ENCODE measurements at regions not wholly inside any gene's neighbourhood (a gene's known extent, or its start where the extent isn't known, plus 50 kb on each side); places are given as distances from the start of the nearest gene placed in this dataset.

DNA sequence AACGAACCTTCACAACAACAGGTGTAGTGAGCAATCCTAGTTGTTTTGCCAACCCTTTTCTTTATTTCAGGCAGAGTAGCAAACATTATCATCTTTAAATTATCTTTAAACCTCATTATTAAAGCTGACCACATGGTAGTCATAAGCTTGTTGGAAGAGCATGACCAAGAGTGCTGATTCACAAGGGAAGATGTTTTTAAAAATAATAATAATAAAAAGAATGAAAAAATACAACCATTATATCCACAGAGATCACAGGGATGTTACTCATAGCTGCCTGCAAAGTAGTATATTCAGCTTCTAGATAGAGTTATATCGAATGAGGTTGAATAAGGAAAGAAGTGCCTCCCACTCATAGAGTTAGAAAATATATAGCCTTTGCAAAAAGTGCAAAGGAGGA lies 101.0 kb upstream of the FLRT2 start:
- CTCF ChIA-PET: no interaction called here
- no peaks in the 10 kb centered on the region for H3K4me1 Mint-ChIP-seq
- TF ChIP-seq CREM (CRISPR knock-in tag; IDR thresholded peaks at IDR 0.05): no peak
- TF ChIP-seq CREB1 (CRISPR knock-in tag; IDR thresholded peaks at IDR 0.05): no peak
- TF ChIP-seq ZNF317 (CRISPR knock-in tag; IDR thresholded peaks at IDR 0.05; ENCODE audit: borderline replicate concordance, low read depth): no peak
- no peak for TF ChIP-seq RELA (CRISPR knock-in tag; IDR thresholded peaks at IDR 0.05; ENCODE audit: borderline replicate concordance)
- TF ChIP-seq, protein P1, sequence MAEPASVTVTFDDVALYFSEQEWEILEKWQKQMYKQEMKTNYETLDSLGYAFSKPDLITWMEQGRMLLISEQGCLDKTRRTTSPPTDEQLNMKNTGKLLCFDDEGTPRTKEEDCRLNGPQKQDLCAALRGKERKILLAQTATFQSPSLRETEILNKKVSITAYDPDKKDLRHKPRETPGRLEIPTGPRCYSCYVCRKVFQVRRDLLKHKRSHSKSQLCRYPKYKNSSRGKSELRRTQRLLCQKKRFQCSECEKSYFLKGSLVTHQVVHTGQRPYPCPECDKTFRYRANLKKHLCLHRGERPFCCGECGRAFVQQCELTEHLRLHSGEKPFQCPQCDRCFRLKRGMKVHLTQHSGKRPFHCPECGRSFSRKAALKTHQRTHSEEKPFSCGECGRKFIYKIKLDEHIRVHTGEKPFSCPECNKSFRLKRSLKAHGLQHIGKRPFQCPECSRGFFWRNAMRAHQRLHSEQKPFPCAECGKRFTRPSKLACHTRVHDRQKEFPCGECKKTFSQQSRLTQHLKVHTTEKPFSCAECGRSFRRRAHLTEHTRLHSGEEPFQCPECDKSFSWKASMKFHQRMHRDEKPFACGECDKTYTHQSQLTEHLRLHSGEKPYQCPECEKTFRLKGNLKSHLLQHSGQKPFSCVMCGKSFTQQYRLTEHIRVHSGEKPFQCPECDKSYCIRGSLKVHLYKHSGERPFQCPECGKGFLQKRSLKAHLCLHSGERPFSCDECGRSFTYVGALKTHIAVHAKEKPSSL (CRISPR knock-in tag; conservative IDR thresholded peaks at IDR 0.05): no peak
- no peak for TF ChIP-seq OVOL2 (CRISPR knock-in tag; IDR thresholded peaks at IDR 0.05; ENCODE audit: borderline replicate concordance)
- no peak for TF ChIP-seq ZNF219 (CRISPR knock-in tag; IDR thresholded peaks at IDR 0.05; ENCODE audit: borderline replicate concordance)
- TF ChIP-seq, protein P2, sequence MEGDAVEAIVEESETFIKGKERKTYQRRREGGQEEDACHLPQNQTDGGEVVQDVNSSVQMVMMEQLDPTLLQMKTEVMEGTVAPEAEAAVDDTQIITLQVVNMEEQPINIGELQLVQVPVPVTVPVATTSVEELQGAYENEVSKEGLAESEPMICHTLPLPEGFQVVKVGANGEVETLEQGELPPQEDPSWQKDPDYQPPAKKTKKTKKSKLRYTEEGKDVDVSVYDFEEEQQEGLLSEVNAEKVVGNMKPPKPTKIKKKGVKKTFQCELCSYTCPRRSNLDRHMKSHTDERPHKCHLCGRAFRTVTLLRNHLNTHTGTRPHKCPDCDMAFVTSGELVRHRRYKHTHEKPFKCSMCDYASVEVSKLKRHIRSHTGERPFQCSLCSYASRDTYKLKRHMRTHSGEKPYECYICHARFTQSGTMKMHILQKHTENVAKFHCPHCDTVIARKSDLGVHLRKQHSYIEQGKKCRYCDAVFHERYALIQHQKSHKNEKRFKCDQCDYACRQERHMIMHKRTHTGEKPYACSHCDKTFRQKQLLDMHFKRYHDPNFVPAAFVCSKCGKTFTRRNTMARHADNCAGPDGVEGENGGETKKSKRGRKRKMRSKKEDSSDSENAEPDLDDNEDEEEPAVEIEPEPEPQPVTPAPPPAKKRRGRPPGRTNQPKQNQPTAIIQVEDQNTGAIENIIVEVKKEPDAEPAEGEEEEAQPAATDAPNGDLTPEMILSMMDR (IDR thresholded peaks at IDR 0.05): no peak
- TF ChIP-seq ZNF263 (CRISPR knock-in tag; IDR thresholded peaks at IDR 0.05; ENCODE audit: low read depth): no peak
- TF ChIP-seq ZNF512 (CRISPR knock-in tag; IDR thresholded peaks at IDR 0.05; ENCODE audit: borderline replicate concordance): no peak
- POLR2A ChIA-PET: interaction anchor here (0.6 kb wide), 1 partner anchor 728 kb away, joined by 3 read pairs; no protein-coding TSS in a partner anchor
- ATAC-seq: no peak
- peaks cover 21% of the 10 kb centered on the region for H3K9me3 Mint-ChIP-seq
- H3K27me3 Mint-ChIP-seq (ENCODE audit: low read depth): no peaks in the 10 kb centered on the region
- DNase-seq (ENCODE audit: low spot score): no peak
- H3K4me3 Mint-ChIP-seq: no peak overlapping the region
- no peak overlapping the region for H3K27ac Mint-ChIP-seq
- H3K36me3 Mint-ChIP-seq: peaks cover 8% of the 10 kb centered on the region

DNA sequence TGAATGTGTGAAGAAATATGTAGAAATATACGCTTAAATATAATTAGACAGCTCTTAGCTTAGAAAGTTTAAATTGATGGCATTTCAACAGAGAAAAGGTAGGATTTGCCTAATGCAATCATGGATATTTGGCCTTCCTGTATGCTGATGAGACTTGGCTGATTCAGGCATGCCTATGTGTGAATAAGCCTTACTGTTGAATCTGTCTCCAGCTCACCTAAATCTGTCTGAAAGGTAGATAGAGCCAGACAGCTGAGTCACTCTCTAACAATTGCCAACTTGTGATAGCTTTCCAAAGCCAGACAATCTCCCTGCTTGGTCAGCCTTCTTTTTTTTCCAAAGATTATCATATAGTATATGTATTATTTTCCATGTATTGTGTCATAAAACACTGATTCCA lies 92.8 kb upstream of the FLRT2 start:
- Mint-ChIP-seq H3K27me3 (ENCODE audit: low read depth) (no peaks in the 10 kb centered on the region), H3K4me3 (no peak overlapping the region), H3K36me3 (no peaks in the 10 kb centered on the region; the same call in 1 of the 2 replicates), H3K9me3 (peaks cover 14% of the 10 kb centered on the region; the same call in 1 of the 2 replicates), H3K27ac (no peak overlapping the region), H3K4me1 (no peaks in the 10 kb centered on the region)
- ChIA-PET POLR2A (no interaction called here), CTCF (interaction anchor here (1.5 kb wide), 1 partner anchor 11 kb away, joined by 3 read pairs; no protein-coding TSS in a partner anchor)
- ATAC-seq (no peak), DNase-seq (ENCODE audit: low spot score) (no peak)
- TF ChIP-seq USF1 (CRISPR knock-in tag; IDR thresholded peaks at IDR 0.05) (no peak), TP53 (CRISPR knock-in tag; IDR thresholded peaks at IDR 0.05) (no peak), CREM (CRISPR knock-in tag; IDR thresholded peaks at IDR 0.05) (no peak), ZNF138 (CRISPR knock-in tag; conservative IDR thresholded peaks at IDR 0.05) (no peak), SP1 (CRISPR knock-in tag; conservative IDR thresholded peaks at IDR 0.05) (no peak), ZNF263 (CRISPR knock-in tag; IDR thresholded peaks at IDR 0.05; ENCODE audit: low read depth) (no peak), HMGA2 (CRISPR knock-in tag; IDR thresholded peaks at IDR 0.05) (no peak), FOXJ3 (CRISPR knock-in tag; IDR thresholded peaks at IDR 0.05; ENCODE audit: borderline replicate concordance) (no peak), MAX (CRISPR knock-in tag; IDR thresholded peaks at IDR 0.05) (no peak), ATF1 (CRISPR knock-in tag; IDR thresholded peaks at IDR 0.05) (no peak), EMX1 (CRISPR knock-in tag; IDR thresholded peaks at IDR 0.05) (no peak), NFATC4 (CRISPR knock-in tag; IDR thresholded peaks at IDR 0.05) (no peak)
- TF ChIP-seq, protein P1 (CRISPR knock-in tag; conservative IDR thresholded peaks at IDR 0.05): no peak
- TF ChIP-seq, protein P3, sequence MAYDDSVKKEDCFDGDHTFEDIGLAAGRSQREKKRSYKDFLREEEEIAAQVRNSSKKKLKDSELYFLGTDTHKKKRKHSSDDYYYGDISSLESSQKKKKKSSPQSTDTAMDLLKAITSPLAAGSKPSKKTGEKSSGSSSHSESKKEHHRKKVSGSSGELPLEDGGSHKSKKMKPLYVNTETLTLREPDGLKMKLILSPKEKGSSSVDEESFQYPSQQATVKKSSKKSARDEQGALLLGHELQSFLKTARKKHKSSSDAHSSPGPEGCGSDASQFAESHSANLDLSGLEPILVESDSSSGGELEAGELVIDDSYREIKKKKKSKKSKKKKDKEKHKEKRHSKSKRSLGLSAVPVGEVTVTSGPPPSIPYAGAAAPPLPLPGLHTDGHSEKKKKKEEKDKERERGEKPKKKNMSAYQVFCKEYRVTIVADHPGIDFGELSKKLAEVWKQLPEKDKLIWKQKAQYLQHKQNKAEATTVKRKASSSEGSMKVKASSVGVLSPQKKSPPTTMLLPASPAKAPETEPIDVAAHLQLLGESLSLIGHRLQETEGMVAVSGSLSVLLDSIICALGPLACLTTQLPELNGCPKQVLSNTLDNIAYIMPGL (CRISPR knock-in tag; IDR thresholded peaks at IDR 0.05): no peak
- TF ChIP-seq, protein P4, sequence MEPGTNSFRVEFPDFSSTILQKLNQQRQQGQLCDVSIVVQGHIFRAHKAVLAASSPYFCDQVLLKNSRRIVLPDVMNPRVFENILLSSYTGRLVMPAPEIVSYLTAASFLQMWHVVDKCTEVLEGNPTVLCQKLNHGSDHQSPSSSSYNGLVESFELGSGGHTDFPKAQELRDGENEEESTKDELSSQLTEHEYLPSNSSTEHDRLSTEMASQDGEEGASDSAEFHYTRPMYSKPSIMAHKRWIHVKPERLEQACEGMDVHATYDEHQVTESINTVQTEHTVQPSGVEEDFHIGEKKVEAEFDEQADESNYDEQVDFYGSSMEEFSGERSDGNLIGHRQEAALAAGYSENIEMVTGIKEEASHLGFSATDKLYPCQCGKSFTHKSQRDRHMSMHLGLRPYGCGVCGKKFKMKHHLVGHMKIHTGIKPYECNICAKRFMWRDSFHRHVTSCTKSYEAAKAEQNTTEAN (CRISPR knock-in tag; IDR thresholded peaks at IDR 0.05): no peak

Data from WTC11 (cell line).